Panc1 (cell line): ENCODE measurements at regions not wholly inside any gene's neighbourhood (a gene's known extent, or its start where the extent isn't known, plus 50 kb on each side); places are given as distances from the start of the nearest gene placed in this dataset.

Experiments
- ATAC-seq: fragments of 200-7000 bp; cut with Tn5 transposase; 2 replicates; pipeline ENCODE4 v1.9.1; 2020; ENCODE audit warnings: mild to moderate bottlenecking, moderate library complexity
- BruUV-seq: library from RNA; stranded (reverse); fragments of 400-500 nt; replicated peaks from 2 replicates; lab custom pipeline; 2021; lab: Mats Ljungman, UMichigan
- CTCF ChIA-PET: fragments of 300-600 bp; sonication (Branson Sonifier 250); formaldehyde crosslinking; loops from one replicate; lab custom pipeline; 2022; ENCODE audit warnings: antibody characterized with exemption; lab: Charles Lee
- POLR2A ChIA-PET: fragments of 300-600 bp; sonication (Branson Sonifier 250); formaldehyde crosslinking; loops from one replicate; lab custom pipeline; 2022; ENCODE audit warnings: antibody characterized with exemption; lab: Charles Lee
- DNase-seq: peaks from one replicate; pipeline ENCODE4 v3.0.0-alpha.2; 2010; ENCODE audit warnings: low read depth, low spot score
- H3K27ac ChIP-seq: 2 replicates; pipeline ENCODE4 v1.5.1; 2011; ENCODE audit warnings: mild to moderate bottlenecking, low read length, inconsistent platforms
- H3K27me3 ChIP-seq: fragments of 200-500 bp; sonication (Bioruptor generic); 2 replicates; pipeline ENCODE4 v1.6.0; 2014; ENCODE audit warnings: low read length, inconsistent platforms; ENCODE audit not compliant: control insufficient read depth, insufficient read depth
- H3K36me3 ChIP-seq: fragments of 200-500 bp; sonication (Bioruptor generic); 2 replicates; pipeline ENCODE4 v1.5.1; 2014; ENCODE audit warnings: inconsistent platforms, mild to moderate bottlenecking, low read length, moderate library complexity; ENCODE audit not compliant: control insufficient read depth, insufficient read depth
- H3K4me1 ChIP-seq: 2 replicates; pipeline ENCODE4 v1.5.1; 2011; ENCODE audit warnings: inconsistent platforms, mild to moderate bottlenecking, low read length, moderate library complexity; ENCODE audit not compliant: control insufficient read depth, insufficient read depth
- H3K4me3 ChIP-seq, 2 experiments: 2 replicates each; pipeline ENCODE4 v1.5.1; 2011 to 2012; ENCODE audit warnings: low read depth in 2 of 2, low read length in 2 of 2, mild to moderate bottlenecking in 2 of 2, inconsistent platforms in 1 of 2, moderate library complexity in 1 of 2
- H3K9me3 ChIP-seq: fragments of 200-500 bp; sonication (Bioruptor generic); 2 replicates; pipeline ENCODE4 v1.5.1; 2014; ENCODE audit warnings: low read depth, mild to moderate bottlenecking, inconsistent platforms, low read length, moderate library complexity; ENCODE audit not compliant: control insufficient read depth, insufficient read depth
- POLR2AphosphoS5 ChIP-seq: IDR thresholded peaks from 2 replicates; pipeline ENCODE4 v1.6.1; 2012; ENCODE audit warnings: mild to moderate bottlenecking, low read depth, low read length, moderate library complexity
- SIN3A ChIP-seq: IDR thresholded peaks from 2 replicates; pipeline ENCODE4 v1.6.1; 2012; ENCODE audit warnings: low read depth, mild to moderate bottlenecking, low read length, moderate library complexity, borderline replicate concordance; ENCODE audit not compliant: insufficient read depth
- TCF7L2 ChIP-seq: IDR thresholded peaks from 2 replicates; pipeline ENCODE4 v1.6.1; 2011; ENCODE audit warnings: mild to moderate bottlenecking, low read depth, low read length, inconsistent platforms
- in situ Hi-C: cut with HindIII; loops from 2 replicates; pipeline ENCODE4 v1.10.0; 2016; ENCODE audit warnings: low sequenced_read_pairs, low pct_unique_long_range_greater_than_20kb
- intact Hi-C: fragments of 100-400 bp; cut with micrococcal nuclease; formaldehyde crosslinking; loops from one replicate; pipeline ENCODE4 v1.10.0; 2022; ENCODE audit not compliant: unreplicated experiment
- TF ChIP-seq, protein P1 (sequence below), 2 experiments: IDR thresholded peaks; 2 replicates each; pipeline ENCODE4 v1.6.1; 2011 to 2012; ENCODE audit warnings: low read depth in 2 of 2, control low read depth in 1 of 2, low read length in 1 of 2, mild to moderate bottlenecking in 1 of 2, moderate library complexity in 1 of 2; ENCODE audit not compliant: insufficient read depth in 1 of 2
- TF ChIP-seq, protein P2 (sequence below): fragments of 450-650 bp; IDR thresholded peaks from 2 replicates; pipeline ENCODE4 v1.5.1; 2017; ENCODE audit warnings: mild to moderate bottlenecking

DNA sequence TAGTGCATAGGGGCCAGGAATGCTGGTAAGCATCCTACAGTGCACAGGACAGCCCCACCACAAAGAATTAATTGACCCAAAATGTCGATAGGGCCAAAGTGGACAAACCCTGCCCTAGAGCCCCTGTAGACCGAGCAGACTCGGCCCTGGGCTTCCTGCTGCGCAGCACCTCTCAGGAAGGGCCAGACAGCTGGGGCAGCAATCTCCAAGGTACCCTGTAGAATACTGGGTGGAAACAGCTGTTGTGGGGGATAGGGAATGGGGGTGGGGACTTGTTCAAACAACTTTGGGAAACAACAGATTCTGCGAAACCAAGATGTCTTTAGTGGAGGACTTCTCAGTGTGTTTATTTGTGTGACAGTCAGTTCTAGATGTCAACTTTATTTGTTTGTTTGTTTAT lies 67.1 kb downstream of the MRPL46 start:
- Histone ChIP-seq H3K36me3 (no peaks in the 10 kb centered on the region), H3K9me3 (no peaks in the 10 kb centered on the region), H3K27ac (no peak overlapping the region), H3K4me3 (no peak overlapping the region), H3K27me3 (peaks cover 4% of the 10 kb centered on the region), H3K4me1 (no peaks in the 10 kb centered on the region)
- POLR2A ChIA-PET: no interaction called here
- DNase-seq: no peak
- in situ Hi-C loops: no loop called here
- ATAC-seq: no peak
- intact Hi-C loops: no loop called here
- CTCF ChIA-PET: no interaction called here
- no TSS peak for BruUV-seq
- TF ChIP-seq POLR2AphosphoS5 (no peak), SIN3A (no peak), TCF7L2 (no peak)
- TF ChIP-seq, protein P1, sequence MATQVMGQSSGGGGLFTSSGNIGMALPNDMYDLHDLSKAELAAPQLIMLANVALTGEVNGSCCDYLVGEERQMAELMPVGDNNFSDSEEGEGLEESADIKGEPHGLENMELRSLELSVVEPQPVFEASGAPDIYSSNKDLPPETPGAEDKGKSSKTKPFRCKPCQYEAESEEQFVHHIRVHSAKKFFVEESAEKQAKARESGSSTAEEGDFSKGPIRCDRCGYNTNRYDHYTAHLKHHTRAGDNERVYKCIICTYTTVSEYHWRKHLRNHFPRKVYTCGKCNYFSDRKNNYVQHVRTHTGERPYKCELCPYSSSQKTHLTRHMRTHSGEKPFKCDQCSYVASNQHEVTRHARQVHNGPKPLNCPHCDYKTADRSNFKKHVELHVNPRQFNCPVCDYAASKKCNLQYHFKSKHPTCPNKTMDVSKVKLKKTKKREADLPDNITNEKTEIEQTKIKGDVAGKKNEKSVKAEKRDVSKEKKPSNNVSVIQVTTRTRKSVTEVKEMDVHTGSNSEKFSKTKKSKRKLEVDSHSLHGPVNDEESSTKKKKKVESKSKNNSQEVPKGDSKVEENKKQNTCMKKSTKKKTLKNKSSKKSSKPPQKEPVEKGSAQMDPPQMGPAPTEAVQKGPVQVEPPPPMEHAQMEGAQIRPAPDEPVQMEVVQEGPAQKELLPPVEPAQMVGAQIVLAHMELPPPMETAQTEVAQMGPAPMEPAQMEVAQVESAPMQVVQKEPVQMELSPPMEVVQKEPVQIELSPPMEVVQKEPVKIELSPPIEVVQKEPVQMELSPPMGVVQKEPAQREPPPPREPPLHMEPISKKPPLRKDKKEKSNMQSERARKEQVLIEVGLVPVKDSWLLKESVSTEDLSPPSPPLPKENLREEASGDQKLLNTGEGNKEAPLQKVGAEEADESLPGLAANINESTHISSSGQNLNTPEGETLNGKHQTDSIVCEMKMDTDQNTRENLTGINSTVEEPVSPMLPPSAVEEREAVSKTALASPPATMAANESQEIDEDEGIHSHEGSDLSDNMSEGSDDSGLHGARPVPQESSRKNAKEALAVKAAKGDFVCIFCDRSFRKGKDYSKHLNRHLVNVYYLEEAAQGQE (IDR thresholded peaks at IDR 0.05; ENCODE audit: insufficient read depth in 1 of 2, low read depth in 2 of 2, low read length in 1 of 2): no peak
- TF ChIP-seq, protein P2, sequence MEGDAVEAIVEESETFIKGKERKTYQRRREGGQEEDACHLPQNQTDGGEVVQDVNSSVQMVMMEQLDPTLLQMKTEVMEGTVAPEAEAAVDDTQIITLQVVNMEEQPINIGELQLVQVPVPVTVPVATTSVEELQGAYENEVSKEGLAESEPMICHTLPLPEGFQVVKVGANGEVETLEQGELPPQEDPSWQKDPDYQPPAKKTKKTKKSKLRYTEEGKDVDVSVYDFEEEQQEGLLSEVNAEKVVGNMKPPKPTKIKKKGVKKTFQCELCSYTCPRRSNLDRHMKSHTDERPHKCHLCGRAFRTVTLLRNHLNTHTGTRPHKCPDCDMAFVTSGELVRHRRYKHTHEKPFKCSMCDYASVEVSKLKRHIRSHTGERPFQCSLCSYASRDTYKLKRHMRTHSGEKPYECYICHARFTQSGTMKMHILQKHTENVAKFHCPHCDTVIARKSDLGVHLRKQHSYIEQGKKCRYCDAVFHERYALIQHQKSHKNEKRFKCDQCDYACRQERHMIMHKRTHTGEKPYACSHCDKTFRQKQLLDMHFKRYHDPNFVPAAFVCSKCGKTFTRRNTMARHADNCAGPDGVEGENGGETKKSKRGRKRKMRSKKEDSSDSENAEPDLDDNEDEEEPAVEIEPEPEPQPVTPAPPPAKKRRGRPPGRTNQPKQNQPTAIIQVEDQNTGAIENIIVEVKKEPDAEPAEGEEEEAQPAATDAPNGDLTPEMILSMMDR: no peak

DNA sequence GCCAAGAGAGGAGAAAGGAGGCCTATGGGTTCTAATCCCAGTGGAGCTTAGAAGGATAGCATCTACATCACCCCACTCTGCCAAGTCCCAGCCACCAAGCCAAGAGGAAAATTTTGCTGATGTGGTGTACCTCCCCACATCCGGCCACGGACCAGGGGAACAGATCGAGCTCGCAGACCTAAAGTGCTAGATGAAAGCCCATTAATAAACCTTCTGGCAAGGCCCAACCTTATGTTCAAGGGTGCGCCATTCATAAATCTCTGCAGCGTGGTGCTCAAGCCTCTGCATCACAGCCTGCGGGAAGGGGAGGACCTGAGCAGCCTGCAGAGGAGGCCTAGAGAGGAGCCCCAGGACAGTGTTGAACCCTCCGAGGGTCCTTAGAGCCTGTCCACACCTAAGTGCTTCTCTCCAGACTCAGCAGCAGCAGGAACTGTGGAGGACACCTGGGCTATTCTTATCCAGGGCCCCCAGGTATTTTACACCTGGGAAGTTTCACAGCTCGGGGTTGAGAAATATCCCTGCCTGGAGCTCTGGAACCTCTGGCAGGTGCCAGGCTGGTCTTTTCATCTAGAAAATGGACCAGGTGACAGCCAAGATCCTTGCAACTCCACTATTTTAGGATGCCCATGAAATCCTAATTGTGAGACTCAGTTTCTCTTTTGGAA lies 68.0 kb downstream of the MRPL46 start:
- DNase-seq (no peak), ATAC-seq (no peak)
- Histone ChIP-seq H3K4me1 (no peaks in the 10 kb centered on the region), H3K27ac (no peak overlapping the region), H3K36me3 (no peaks in the 10 kb centered on the region), H3K4me3 (no peak overlapping the region), H3K9me3 (no peaks in the 10 kb centered on the region), H3K27me3 (peaks cover 1% of the 10 kb centered on the region)
- intact Hi-C loops: no loop called here
- POLR2A ChIA-PET: no interaction called here
- BruUV-seq: no TSS peak
- TF ChIP-seq TCF7L2: no peak
- no peak for TF ChIP-seq SIN3A
- TF ChIP-seq, protein P1 (IDR thresholded peaks at IDR 0.05; ENCODE audit: insufficient read depth in 1 of 2, low read depth in 2 of 2, low read length in 1 of 2): no peak
- TF ChIP-seq POLR2AphosphoS5: no peak
- TF ChIP-seq, protein P2: no peak
- in situ Hi-C loops: no loop called here
- CTCF ChIA-PET: no interaction called here
